NCI-H748 (cell line): ENCODE measurements at regions not wholly inside any gene's neighbourhood (a gene's known extent, or its start where the extent isn't known, plus 50 kb on each side); places are given as distances from the start of the nearest gene placed in this dataset.
A peak's percentile ranks its signal among the peaks of the same experiment; 100 is the strongest.

Source experiments
- DNase-seq: peaks from one replicate; lab custom pipeline; 2025; ENCODE audit not compliant: unreplicated experiment; lab: John Stamatoyannopoulos, UW

GRCh38 chr5:58074717-58075116 lies 385.2 kb downstream of the PLK2 start:
- DNase-seq = no peak

- DNase-seq = no peak
Observed at GRCh38 chr5:58074222-58074621, 385.7 kb downstream of the PLK2 start.

- no peak for DNase-seq
Observed at GRCh38 chr5:58073243-58073642, 386.6 kb downstream of the PLK2 start.

GRCh38 chr5:58072300-58072965 lies 387.5 kb downstream of the PLK2 start:
- DNase-seq = peak; percentile 95

GRCh38 chr5:58071566-58071965 lies 388.3 kb downstream of the PLK2 start:
- peak; percentile 95 for DNase-seq

GRCh38 chr5:58069846-58070245 lies 390.0 kb downstream of the PLK2 start:
- DNase-seq = peak; percentile 74

GRCh38 chr5:58069016-58069705 lies 390.7 kb downstream of the PLK2 start:
- no peak for DNase-seq

GRCh38 chr5:58066557-58066956 lies 393.3 kb downstream of the PLK2 start:
- DNase-seq = no peak

GRCh38 chr5:58066076-58066475 lies 393.8 kb downstream of the PLK2 start:
- DNase-seq = no peak

GRCh38 chr5:58064801-58065200 lies 395.1 kb downstream of the PLK2 start:
- DNase-seq = peak; percentile 84

GRCh38 chr5:58060996-58061395 lies 398.9 kb downstream of the PLK2 start:
- DNase-seq = no peak

GRCh38 chr5:58057324-58057723 lies 402.6 kb downstream of the PLK2 start:
- DNase-seq = no peak

GRCh38 chr5:58056546-58056945 lies 403.3 kb downstream of the PLK2 start:
- no peak for DNase-seq

- DNase-seq = no peak
Observed at GRCh38 chr5:58054018-58054417, 405.9 kb downstream of the PLK2 start.

GRCh38 chr5:58048954-58049353 lies 410.9 kb downstream of the PLK2 start:
- no peak for DNase-seq

GRCh38 chr5:58048185-58048925 lies 411.5 kb downstream of the PLK2 start:
- DNase-seq = no peak

- no peak for DNase-seq
Observed at GRCh38 chr5:58046371-58046770, 413.5 kb downstream of the PLK2 start.

GRCh38 chr5:58044166-58044565 lies 415.7 kb downstream of the PLK2 start:
- DNase-seq = no peak

- no peak for DNase-seq
Observed at GRCh38 chr5:58043032-58043945, 416.6 kb downstream of the PLK2 start.

- no peak for DNase-seq
Observed at GRCh38 chr5:58041884-58042283, 418.0 kb downstream of the PLK2 start.

GRCh38 chr5:58040846-58041245 lies 419.0 kb downstream of the PLK2 start:
- no peak for DNase-seq
